ENCODE measurements at regions not wholly inside any gene's neighbourhood (a gene's known extent, or its start where the extent isn't known, plus 50 kb on each side); places are given as distances from the start of the nearest gene placed in this dataset.

DNA sequence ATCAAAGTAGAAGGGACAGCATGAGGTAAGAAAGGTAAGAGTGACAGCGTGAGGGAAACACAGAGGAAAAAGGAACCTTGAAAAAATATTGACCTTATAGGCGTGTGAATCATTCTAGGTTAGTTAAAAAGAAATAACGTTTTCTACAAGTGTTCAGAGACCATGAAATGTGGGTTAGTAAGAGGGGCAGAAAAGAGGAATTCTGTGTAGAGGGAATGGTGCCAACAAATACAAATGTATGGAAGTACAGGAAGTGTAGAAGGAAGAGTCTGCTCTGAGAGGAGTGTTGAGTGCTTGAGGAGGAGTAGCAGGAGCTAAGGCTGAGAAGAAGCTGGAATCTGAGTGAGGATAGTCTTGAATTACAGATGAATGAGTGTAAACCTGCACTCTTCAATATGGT, 418.6 kb upstream of the RIOK2 start:
- TF ChIP-seq JUND (IDR thresholded peaks at IDR 0.05; ENCODE audit: low read depth) = no peak
- in situ Hi-C loops (cut with HindIII; ENCODE audit: low pct_unique_long_range_greater_than_20kb, low sequenced_read_pairs) = no loop called here
- no peak for DNase-seq (ENCODE audit: low read depth in 1 of 2, low spot score in 1 of 2)

- in situ Hi-C loops (cut with HindIII; ENCODE audit: low pct_unique_long_range_greater_than_20kb, low sequenced_read_pairs) = no loop called here
- no peak for TF ChIP-seq JUND (IDR thresholded peaks at IDR 0.05; ENCODE audit: low read depth)
- no peak for DNase-seq (ENCODE audit: low read depth in 1 of 2, low spot score in 1 of 2)
Measured at GRCh38 chr5:97606531-97606930, 423.5 kb upstream of the RIOK2 start.

DNA sequence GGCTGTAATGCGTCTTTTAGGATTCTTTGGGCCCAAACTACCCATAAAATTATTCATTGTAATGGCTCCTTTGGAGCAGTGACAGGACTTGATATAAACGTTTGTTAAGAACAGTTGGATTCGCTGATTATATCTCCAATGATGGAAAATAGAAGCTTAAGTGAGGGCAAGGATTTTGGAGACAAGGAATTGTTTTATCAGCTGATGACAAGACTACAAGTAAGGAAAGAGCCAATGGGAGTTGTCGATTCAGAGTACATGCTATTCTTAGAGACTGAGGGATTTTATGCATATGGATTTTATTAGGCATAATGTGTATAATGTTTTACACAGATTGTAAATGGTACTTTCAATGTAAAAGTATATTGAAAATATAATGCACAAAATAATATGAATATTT, 425.5 kb upstream of the RIOK2 start:
- no peak for DNase-seq (ENCODE audit: low read depth in 1 of 2, low spot score in 1 of 2)
- in situ Hi-C loops (cut with HindIII; ENCODE audit: low pct_unique_long_range_greater_than_20kb, low sequenced_read_pairs) = no loop called here

DNA sequence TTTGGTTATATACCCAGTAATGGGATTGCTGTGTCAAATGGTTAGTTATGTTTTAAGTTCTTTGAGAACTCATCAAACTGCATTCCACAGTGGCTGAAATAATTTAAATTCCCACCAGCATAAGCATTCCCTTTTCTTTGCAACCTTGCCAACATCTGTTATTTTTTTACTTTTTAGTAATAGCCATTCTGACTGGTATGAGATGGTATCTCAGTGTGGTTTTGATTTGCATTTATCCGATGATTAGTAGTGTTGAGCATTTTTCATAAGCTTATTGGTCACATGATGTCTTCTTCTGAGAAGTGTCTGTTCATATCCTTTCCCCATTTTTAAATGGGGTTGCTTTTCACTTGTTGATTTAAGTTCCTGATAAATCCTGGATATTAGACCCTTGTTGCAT, 435.7 kb upstream of the RIOK2 start:
- no peak for DNase-seq (ENCODE audit: low read depth in 1 of 2, low spot score in 1 of 2)
- no peak for TF ChIP-seq JUND (IDR thresholded peaks at IDR 0.05; ENCODE audit: low read depth)
- in situ Hi-C loops (cut with HindIII; ENCODE audit: low pct_unique_long_range_greater_than_20kb, low sequenced_read_pairs) = no loop called here

More for the DNA sequence above, 425.5 kb upstream of the RIOK2 start:
- TF ChIP-seq JUND (IDR thresholded peaks at IDR 0.05; ENCODE audit: low read depth) = no peak

- no peak for DNase-seq (ENCODE audit: low read depth in 1 of 2, low spot score in 1 of 2)
- no peak for TF ChIP-seq JUND (IDR thresholded peaks at IDR 0.05; ENCODE audit: low read depth)
- in situ Hi-C loops (cut with HindIII; ENCODE audit: low pct_unique_long_range_greater_than_20kb, low sequenced_read_pairs) = no loop called here
Measured at GRCh38 chr5:97623441-97623840, 440.4 kb upstream of the RIOK2 start.

GRCh38 chr5:97624886-97625285, 441.8 kb upstream of the RIOK2 start:
- in situ Hi-C loops (cut with HindIII; ENCODE audit: low pct_unique_long_range_greater_than_20kb, low sequenced_read_pairs) = no loop called here
- no peak for TF ChIP-seq JUND (IDR thresholded peaks at IDR 0.05; ENCODE audit: low read depth)
- no peak for DNase-seq (ENCODE audit: low read depth in 1 of 2, low spot score in 1 of 2)

DNA sequence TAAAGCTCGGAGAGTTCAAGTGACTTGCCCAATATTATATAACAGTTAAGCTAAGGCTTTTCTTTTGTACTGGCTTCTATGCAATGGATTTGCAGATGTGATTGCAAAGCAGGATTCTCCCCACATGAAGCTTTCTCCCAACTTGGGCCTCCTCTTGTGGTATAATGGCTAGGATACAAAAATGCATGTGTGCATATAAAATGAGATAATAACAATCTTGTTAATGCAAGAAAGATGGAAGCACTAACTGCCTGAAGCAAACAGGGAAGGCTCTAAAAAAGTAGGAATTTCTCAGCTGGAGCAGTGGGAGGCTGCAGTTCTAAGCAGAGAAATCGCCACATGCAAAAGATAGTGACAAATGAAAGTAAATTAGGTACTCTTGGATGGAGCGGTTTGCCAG, 444.2 kb upstream of the RIOK2 start:
- in situ Hi-C loops (cut with HindIII; ENCODE audit: low pct_unique_long_range_greater_than_20kb, low sequenced_read_pairs) = no loop called here
- TF ChIP-seq JUND (IDR thresholded peaks at IDR 0.05; ENCODE audit: low read depth) = no peak
- no peak for DNase-seq (ENCODE audit: low read depth in 1 of 2, low spot score in 1 of 2)

GRCh38 chr5:97628031-97628430, 445.0 kb upstream of the RIOK2 start:
- TF ChIP-seq JUND (IDR thresholded peaks at IDR 0.05; ENCODE audit: low read depth) = no peak

DNA sequence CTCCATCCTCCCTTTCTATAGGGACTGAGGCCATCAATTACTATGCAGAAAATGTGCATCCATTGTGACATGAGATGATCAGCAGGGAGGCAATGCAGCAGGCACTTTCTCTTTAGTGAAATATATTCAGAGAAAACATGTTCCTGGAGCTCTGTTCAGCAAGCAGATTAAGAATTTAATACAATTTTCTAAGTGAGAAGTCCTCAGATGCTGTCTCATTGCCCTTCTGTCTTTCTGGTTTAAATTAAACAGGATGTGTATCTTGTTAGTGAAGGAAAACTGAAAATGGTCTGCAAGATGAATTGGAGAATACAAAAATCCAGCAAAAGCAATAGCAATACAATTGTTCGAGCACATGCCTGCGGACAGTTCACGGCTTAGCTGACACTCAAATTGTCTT, 445.8 kb upstream of the RIOK2 start:
- no peak for DNase-seq (ENCODE audit: low read depth in 1 of 2, low spot score in 1 of 2)
- no peak for TF ChIP-seq JUND (IDR thresholded peaks at IDR 0.05; ENCODE audit: low read depth)
- in situ Hi-C loops (cut with HindIII; ENCODE audit: low pct_unique_long_range_greater_than_20kb, low sequenced_read_pairs) = no loop called here

More at GRCh38 chr5:97628031-97628430, 445.0 kb upstream of the RIOK2 start:
- no peak for DNase-seq (ENCODE audit: low read depth in 1 of 2, low spot score in 1 of 2)
- in situ Hi-C loops (cut with HindIII; ENCODE audit: low pct_unique_long_range_greater_than_20kb, low sequenced_read_pairs) = no loop called here

- in situ Hi-C loops (cut with HindIII; ENCODE audit: low pct_unique_long_range_greater_than_20kb, low sequenced_read_pairs) = no loop called here
- peak in 1 of 2 experiments; percentile 6 for DNase-seq (ENCODE audit: low read depth in 1 of 2, low spot score in 1 of 2)
- no peak for TF ChIP-seq JUND (IDR thresholded peaks at IDR 0.05; ENCODE audit: low read depth)
Measured at GRCh38 chr5:97629276-97629675, 446.2 kb upstream of the RIOK2 start.

DNA sequence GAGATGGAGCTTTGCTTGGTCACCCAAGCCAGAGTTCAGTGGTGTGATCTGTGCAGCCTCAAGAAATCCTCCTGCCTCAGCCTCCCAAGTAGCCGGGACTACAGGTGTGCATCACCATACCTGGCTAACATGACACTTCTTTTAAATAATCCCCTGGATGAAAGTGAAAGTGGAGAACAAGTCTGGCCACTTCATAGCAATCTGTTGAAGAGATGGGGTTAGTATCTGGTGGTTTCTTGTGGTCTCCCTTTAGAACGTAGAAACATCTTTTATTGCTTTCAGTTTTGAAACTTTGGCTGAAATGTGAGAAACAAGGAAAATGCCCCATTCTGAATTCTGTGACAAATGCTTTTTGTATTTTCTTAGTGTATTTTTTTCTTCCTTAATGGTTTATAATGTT, 452.5 kb upstream of the RIOK2 start:
- in situ Hi-C loops (cut with HindIII; ENCODE audit: low pct_unique_long_range_greater_than_20kb, low sequenced_read_pairs) = no loop called here
- TF ChIP-seq JUND (IDR thresholded peaks at IDR 0.05; ENCODE audit: low read depth) = no peak
- no peak for DNase-seq (ENCODE audit: low read depth in 1 of 2, low spot score in 1 of 2)

DNA sequence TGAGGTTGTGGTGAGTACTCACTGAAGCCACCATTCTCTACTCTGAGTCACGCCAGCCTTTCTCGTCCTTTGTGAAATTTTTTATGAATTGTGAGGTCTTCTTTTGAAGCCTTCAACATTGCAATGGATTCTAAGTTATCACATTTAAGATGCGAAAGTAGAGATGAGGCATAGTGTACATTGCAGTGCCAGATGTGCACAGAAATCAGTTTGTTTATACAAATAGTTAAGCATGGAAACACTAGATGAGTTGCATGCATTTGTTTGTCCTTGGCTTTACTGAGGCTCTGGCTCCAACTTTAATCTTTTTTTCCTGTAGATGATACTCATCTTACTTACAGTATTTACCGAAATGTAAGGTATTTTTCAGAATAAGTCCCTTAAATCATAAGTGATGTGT, 453.7 kb upstream of the RIOK2 start:
- no peak for DNase-seq (ENCODE audit: low read depth in 1 of 2, low spot score in 1 of 2)
- in situ Hi-C loops (cut with HindIII; ENCODE audit: low pct_unique_long_range_greater_than_20kb, low sequenced_read_pairs) = no loop called here
- no peak for TF ChIP-seq JUND (IDR thresholded peaks at IDR 0.05; ENCODE audit: low read depth)

GRCh38 chr5:97641081-97641480, 458.0 kb upstream of the RIOK2 start:
- no peak for TF ChIP-seq JUND (IDR thresholded peaks at IDR 0.05; ENCODE audit: low read depth)
- no peak for DNase-seq (ENCODE audit: low read depth in 1 of 2, low spot score in 1 of 2)
- in situ Hi-C loops (cut with HindIII; ENCODE audit: low pct_unique_long_range_greater_than_20kb, low sequenced_read_pairs) = no loop called here

DNA sequence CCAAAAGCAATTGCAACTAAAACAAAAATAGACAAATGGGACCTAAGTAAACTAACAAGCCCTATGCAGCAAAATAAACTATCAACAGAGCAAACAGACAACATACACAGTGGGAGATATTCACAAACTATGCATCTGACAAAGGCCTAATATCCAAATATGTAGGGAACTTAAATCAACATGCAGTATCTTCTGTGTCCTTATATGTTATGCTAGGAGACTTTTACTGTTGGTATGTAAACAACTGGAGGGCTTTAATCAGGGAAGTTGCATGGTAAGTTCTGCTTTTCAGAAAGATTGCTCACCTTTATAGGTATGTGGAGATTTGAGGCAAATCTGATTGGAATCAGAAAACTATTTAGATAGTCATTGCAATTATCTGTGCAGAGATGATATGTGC, 461.2 kb upstream of the RIOK2 start:
- in situ Hi-C loops (cut with HindIII; ENCODE audit: low pct_unique_long_range_greater_than_20kb, low sequenced_read_pairs) = no loop called here
- TF ChIP-seq JUND (IDR thresholded peaks at IDR 0.05; ENCODE audit: low read depth) = no peak
- no peak for DNase-seq (ENCODE audit: low read depth in 1 of 2, low spot score in 1 of 2)

Data from T47D (cell line).